Keratinocyte (primary cell): ENCODE measurements at regions not wholly inside any gene's neighbourhood (a gene's known extent, or its start where the extent isn't known, plus 50 kb on each side); places are given as distances from the start of the nearest gene placed in this dataset.

Experiments used
- DNase-seq: peaks from one replicate; pipeline ENCODE4 v3.0.0-alpha.2; 2011; ENCODE audit warnings: low read depth, missing footprints, low spot score
- FAIRE-seq: peaks from 2 replicates; lab custom pipeline; 2011; peaks lifted over from hg19 to GRCh38; lab: Jason Lieb, UNC
- H2AFZ ChIP-seq: 2 replicates; pipeline ENCODE4 v1.6.0; 2012; ENCODE audit warnings: low read length, control low read depth, inconsistent platforms; ENCODE audit not compliant: control insufficient read depth
- H3K27ac ChIP-seq: 2 replicates; pipeline ENCODE4 v1.5.1; 2011; ENCODE audit warnings: low read length; ENCODE audit not compliant: control insufficient read depth, insufficient read depth
- H3K27me3 ChIP-seq: 3 replicates; pipeline ENCODE4 v1.6.0; 2011; ENCODE audit warnings: low read length; ENCODE audit not compliant: control insufficient read depth, insufficient read depth; ENCODE audit errors: extremely low read depth
- H3K36me3 ChIP-seq, 2 experiments: 2 replicates in 1 of 2; 3 replicates in 1 of 2; pipeline ENCODE4 v1.5.1; 2011; ENCODE audit warnings: low read length in 2 of 2, mild to moderate bottlenecking in 1 of 2; ENCODE audit not compliant: control insufficient read depth in 2 of 2, insufficient read depth in 2 of 2; ENCODE audit errors: extremely low read depth in 1 of 2
- H3K4me1 ChIP-seq: 3 replicates; pipeline ENCODE4 v1.5.1; 2011; ENCODE audit warnings: low read length; ENCODE audit not compliant: control insufficient read depth, insufficient read depth; ENCODE audit errors: extremely low read depth
- H3K4me2 ChIP-seq: 3 replicates; pipeline ENCODE4 v1.6.0; 2011; ENCODE audit warnings: low read depth, low read length; ENCODE audit not compliant: control insufficient read depth, insufficient read depth; ENCODE audit errors: extremely low read depth
- H3K4me3 ChIP-seq, 3 experiments: fragments of 200-600 bp in 1 of 3; sonication (generic) in 1 of 3; 2 replicates in 2 of 3; 3 replicates in 1 of 3; pipeline ENCODE4 v1.5.1; 2011 to 2016; ENCODE audit warnings: low read length in 3 of 3, mild to moderate bottlenecking in 3 of 3, control low read depth in 2 of 3, inconsistent platforms in 1 of 3, low read depth in 1 of 3, mixed read lengths in 1 of 3, mixed run types in 1 of 3, moderate library complexity in 1 of 3; ENCODE audit not compliant: control insufficient read depth in 2 of 3, insufficient read depth in 2 of 3; ENCODE audit errors: extremely low read depth in 1 of 3
- H3K79me2 ChIP-seq: 2 replicates; pipeline ENCODE4 v1.6.0; 2012; ENCODE audit warnings: low read length; ENCODE audit not compliant: control insufficient read depth, insufficient read depth
- H3K9ac ChIP-seq: 3 replicates; pipeline ENCODE4 v1.6.0; 2011; ENCODE audit warnings: low read length; ENCODE audit not compliant: control insufficient read depth, insufficient read depth; ENCODE audit errors: extremely low read depth
- H3K9me1 ChIP-seq: 3 replicates; pipeline ENCODE4 v1.6.0; 2011; ENCODE audit warnings: low read length; ENCODE audit not compliant: control insufficient read depth, insufficient read depth; ENCODE audit errors: extremely low read depth
- H3K9me3 ChIP-seq: 2 replicates; pipeline ENCODE4 v1.5.1; 2012; ENCODE audit warnings: low read depth, low read length; ENCODE audit not compliant: control insufficient read depth
- H4K20me1 ChIP-seq: 3 replicates; pipeline ENCODE4 v1.6.0; 2011; ENCODE audit warnings: low read length; ENCODE audit not compliant: control insufficient read depth, insufficient read depth; ENCODE audit errors: extremely low read depth
- CTCF ChIP-seq, 3 experiments: IDR thresholded peaks in 1 of 3; conservative IDR thresholded peaks in 1 of 3; optimal IDR thresholded peaks in 1 of 3; 2 replicates in 2 of 3; 3 replicates in 1 of 3; pipeline versions ENCODE3 to v1.5.1; 2011; ENCODE audit warnings: low read length in 3 of 3, mild to moderate bottlenecking in 3 of 3, moderate library complexity in 2 of 3, control low read depth in 1 of 3, inconsistent platforms in 1 of 3; ENCODE audit not compliant: insufficient read depth in 2 of 3; ENCODE audit errors: extremely low read depth in 1 of 3
- EZH2 ChIP-seq: IDR thresholded peaks from one replicate; pipeline ENCODE4 v1.6.1; 2012; ENCODE audit warnings: inconsistent platforms, mild to moderate bottlenecking, low read length, moderate library complexity
- dilution Hi-C: fragments of 300-500 bp; cut with MboI; formaldehyde crosslinking; loops from one replicate; pipeline ENCODE4 v1.7.0; 2020; ENCODE audit warnings: low sequenced_read_pairs; ENCODE audit not compliant: extremely low pct_ligation_motif_present

- dilution Hi-C loops: no loop called here
- no peak for FAIRE-seq
- H3K36me3 ChIP-seq: no peaks in the 10 kb centered on the region
- H3K79me2 ChIP-seq: no peaks in the 10 kb centered on the region
- no peak overlapping the region for H3K4me2 ChIP-seq
- no peaks in the 10 kb centered on the region for H3K9me1 ChIP-seq
- H3K4me1 ChIP-seq: no peaks in the 10 kb centered on the region
- no peak overlapping the region for H2AFZ ChIP-seq
- H4K20me1 ChIP-seq: no peaks in the 10 kb centered on the region
- no peaks in the 10 kb centered on the region for H3K9me3 ChIP-seq
- H3K4me3 ChIP-seq: no peak overlapping the region
- TF ChIP-seq EZH2: no peak
- TF ChIP-seq CTCF (optimal IDR thresholded peaks at IDR 0.05 in 1 of 3, IDR thresholded peaks at IDR 0.05 in 1 of 3, conservative IDR thresholded peaks at IDR 0.05 in 1 of 3; ENCODE audit: extremely low read depth in 1 of 3, insufficient read depth in 2 of 3, low read length in 3 of 3): no peak
- no peak overlapping the region for H3K9ac ChIP-seq
- DNase-seq: no peak
- no peaks in the 10 kb centered on the region for H3K27me3 ChIP-seq
- H3K27ac ChIP-seq: no peak overlapping the region
Observed at GRCh38 chr4:181259081-181259709, 984.0 kb upstream of the TENM3 start.

GRCh38 chr4:181261279-181261678 lies 981.9 kb upstream of the TENM3 start:
- dilution Hi-C loops: no loop called here
- Histone ChIP-seq H3K9me1 (no peaks in the 10 kb centered on the region), H3K9me3 (no peaks in the 10 kb centered on the region), H3K4me1 (no peaks in the 10 kb centered on the region), H3K4me3 (no peak overlapping the region), H3K9ac (no peak overlapping the region), H3K27ac (no peak overlapping the region), H4K20me1 (no peaks in the 10 kb centered on the region), H3K79me2 (no peaks in the 10 kb centered on the region), H2AFZ (no peak overlapping the region), H3K4me2 (no peak overlapping the region), H3K36me3 (no peaks in the 10 kb centered on the region), H3K27me3 (no peaks in the 10 kb centered on the region)
- DNase-seq (no peak), FAIRE-seq (no peak)
- TF ChIP-seq EZH2 (no peak), CTCF (optimal IDR thresholded peaks at IDR 0.05 in 1 of 3, IDR thresholded peaks at IDR 0.05 in 1 of 3, conservative IDR thresholded peaks at IDR 0.05 in 1 of 3; ENCODE audit: extremely low read depth in 1 of 3, insufficient read depth in 2 of 3, low read length in 3 of 3) (peak in 1 of 3 experiments; percentile 6)
